HG03571 (cell line): ENCODE measurements at regions not wholly inside any gene's neighbourhood (a gene's known extent, or its start where the extent isn't known, plus 50 kb on each side); places are given as distances from the start of the nearest gene placed in this dataset.

ENCODE experiments used
- ATAC-seq: cut with Tn5 transposase; IDR thresholded peaks from one replicate; pipeline ENCODE4 v1.9.1; 2021; ENCODE audit not compliant: unreplicated experiment

- no peak for ATAC-seq
Observed at GRCh38 chr7:41148521-41148951, 554.4 kb downstream of the INHBA start.

GRCh38 chr7:41147606-41148485 lies 555.0 kb downstream of the INHBA start:
- ATAC-seq: no peak

- ATAC-seq: no peak
Observed at GRCh38 chr7:41146429-41146828, 556.5 kb downstream of the INHBA start.

DNA sequence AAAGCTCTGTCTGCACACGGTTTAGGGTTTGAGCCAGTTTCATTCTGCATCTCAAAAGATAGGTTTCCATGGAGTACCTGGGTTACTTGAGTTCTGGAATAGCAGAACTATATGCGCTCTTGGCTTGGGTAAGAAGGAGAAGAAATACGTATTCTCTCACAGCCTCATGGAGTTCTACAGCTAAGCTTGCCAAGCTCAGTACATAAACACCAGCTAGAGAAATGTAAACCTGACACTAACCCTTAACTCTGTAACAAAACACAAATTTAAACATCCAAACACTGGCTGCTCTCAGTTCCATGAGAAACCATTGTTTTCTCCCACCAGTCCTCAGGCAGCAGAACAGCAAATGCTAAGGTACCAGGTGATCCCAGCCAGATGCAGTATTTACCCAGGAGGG lies 557.2 kb downstream of the INHBA start:
- ATAC-seq: no peak

- no peak for ATAC-seq
Observed at GRCh38 chr7:41142904-41143473, 559.9 kb downstream of the INHBA start.

GRCh38 chr7:41139789-41140188 lies 563.1 kb downstream of the INHBA start:
- no peak for ATAC-seq

DNA sequence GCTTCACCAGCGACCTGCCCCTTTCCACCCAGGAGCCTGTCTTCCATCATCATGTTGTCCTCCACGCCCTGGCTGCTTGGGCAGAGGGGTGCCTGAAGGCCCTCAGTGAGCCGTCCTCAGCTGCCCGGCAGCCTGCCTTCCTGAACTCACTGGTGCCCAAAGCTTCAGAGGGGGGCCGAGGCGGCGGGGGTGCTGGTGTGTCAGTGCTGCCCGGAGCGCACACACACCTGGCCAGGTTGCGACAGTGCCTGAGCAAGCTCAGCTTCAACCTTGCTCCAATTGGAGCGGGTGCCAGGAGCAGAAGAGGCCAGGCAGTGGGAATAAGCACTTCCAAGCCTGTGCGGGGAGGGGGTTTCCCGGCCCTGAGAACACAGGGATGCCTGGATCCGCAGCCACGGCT lies 566.3 kb downstream of the INHBA start:
- ATAC-seq: no peak

DNA sequence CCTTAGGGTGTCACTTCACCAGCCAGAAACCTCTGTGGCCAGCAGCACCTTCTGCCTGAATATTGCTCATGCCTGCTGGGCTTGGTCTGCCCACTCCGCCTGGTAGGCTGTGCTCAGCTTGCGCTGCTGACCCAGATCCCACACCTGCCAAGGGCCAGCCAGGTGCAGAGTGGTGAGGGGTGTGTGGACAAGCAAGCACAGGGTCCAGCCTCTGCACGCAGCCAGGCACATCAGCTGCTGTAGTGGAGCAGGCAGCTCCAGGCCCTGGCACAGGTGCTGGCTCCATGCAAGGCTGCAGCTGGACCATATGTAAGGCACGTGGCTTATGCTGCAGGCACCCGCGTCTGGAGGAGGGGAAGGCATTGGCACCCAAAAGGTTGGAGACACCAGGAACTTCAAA lies 567.4 kb downstream of the INHBA start:
- ATAC-seq: no peak

DNA sequence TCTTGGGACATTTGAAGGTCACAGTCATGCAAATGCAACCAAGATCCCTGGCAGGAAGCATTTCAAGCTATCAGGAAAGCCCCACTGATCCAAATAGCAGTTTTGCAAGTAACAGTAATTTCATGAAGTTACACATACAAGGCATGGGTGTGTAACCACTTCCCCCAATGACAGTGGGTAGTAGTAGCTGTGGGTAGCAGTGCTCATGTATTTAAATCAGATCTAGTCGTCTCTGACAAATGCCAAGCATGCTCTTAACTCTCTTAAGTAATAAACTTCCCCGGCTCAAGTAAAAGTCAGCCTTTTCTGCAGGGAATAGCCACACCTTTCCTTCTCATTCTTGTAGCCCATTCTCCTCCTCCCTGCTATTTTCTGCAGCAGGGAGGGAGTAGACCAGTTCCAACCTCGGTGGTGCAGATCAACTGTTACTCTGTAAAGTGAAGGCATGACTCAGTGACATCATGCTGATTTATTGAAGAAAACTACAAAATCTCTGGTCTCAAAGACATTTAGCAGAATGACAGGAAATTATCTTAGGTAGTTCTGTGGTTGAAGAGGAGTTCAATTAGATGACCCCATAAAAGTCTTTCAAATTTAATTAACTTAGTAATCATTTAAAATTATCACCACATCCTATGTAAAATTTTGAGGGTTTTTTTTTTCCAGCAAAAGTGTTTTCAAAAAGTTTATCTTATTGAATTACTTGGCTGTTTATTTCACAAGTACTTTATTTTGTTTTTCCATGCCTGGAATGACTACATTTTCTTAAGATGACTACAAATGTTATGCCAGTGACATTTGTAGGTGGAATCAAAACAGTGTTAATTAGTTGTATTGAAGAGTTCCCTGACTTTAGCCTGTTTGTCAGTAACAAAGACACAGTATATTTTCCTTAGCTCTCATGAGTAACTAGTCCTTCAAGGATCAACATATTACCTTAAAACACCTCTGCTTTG lies 568.3 kb downstream of the INHBA start:
- ATAC-seq: peak; percentile 86

- ATAC-seq: peak; percentile 35
Observed at GRCh38 chr7:41133690-41134299, 569.1 kb downstream of the INHBA start.

DNA sequence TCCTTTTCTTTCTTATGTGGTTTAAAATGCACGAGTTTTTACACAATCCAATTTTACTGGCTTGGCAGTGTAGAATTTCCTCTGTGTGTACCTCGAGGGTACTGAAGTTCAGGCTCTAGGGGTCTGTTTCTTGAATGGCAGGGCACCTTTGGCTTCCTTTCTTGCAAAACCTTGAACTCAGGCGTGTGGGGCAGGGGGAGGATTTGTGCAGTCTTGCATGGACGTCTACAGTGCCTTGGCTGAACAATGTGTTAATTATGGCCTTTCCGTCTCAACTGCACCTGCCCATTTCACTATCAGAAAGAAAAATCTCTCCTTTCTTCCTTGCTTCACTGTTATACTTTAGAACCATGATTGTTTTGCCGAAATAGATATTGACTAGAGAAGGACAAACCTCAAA lies 570.9 kb downstream of the INHBA start:
- ATAC-seq: no peak

- no peak for ATAC-seq
Observed at GRCh38 chr7:41130561-41131236, 572.2 kb downstream of the INHBA start.

GRCh38 chr7:41130086-41130485 lies 572.8 kb downstream of the INHBA start:
- ATAC-seq: no peak

DNA sequence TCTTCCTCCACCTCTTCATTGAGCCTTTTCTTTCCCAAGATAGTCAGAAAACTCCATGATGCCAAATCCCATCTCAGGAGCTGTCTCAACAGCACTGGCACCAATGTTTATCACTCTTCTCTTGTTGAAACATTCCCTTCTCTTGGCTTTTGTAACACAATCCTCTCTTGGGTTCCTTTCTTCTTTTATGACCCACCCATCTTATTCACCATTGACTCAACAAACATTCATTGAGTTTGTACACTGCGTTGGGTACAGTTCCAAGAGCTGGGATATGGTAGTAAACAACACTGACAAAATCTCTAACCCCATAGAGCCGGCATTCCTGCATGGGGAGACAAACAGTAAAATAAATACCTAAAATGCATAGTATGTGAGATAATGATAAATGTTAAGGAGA lies 577.5 kb downstream of the INHBA start:
- ATAC-seq: no peak

- no peak for ATAC-seq
Observed at GRCh38 chr7:41122256-41122987, 580.5 kb downstream of the INHBA start.

- ATAC-seq: no peak
Observed at GRCh38 chr7:41121228-41121627, 581.7 kb downstream of the INHBA start.

DNA sequence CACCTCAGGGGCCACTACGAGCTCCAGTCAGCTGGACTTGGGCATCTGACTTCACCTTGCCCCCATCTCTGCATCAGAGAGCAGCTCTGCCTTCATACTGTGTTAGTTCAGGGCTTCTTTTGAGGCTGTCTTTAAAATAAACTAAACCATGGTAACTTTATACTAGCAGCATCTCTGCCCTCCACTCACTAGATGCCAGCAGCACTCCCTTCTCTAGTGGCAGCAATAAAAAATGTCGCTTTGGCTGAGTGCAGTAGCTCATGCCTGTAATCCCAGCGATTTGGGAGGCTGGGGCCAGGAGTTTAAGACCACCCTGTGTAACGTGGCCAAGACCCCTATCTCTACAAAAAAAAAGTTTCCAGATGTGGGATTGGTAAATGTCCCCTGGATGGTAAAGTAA lies 584.4 kb downstream of the INHBA start:
- no peak for ATAC-seq

DNA sequence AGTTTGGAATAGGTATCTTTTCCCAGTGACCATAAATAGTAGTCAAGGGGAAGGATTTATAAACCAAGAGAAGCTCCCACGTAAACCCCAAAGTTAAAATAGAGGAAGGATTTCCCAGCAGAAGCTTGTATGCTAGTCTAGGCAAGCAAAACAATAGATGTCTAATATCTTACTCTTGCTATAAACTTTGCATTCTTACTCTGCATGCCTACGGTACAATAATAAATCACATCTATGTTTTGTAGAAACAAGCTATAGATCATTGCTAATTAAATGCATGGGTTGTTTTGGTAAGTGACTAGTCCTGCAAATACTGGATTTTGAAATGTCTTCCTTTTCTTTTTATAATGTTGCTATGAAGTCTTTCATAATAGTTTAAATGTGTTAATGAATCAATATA lies 585.5 kb downstream of the INHBA start:
- no peak for ATAC-seq

GRCh38 chr7:41116817-41117216 lies 586.1 kb downstream of the INHBA start:
- no peak for ATAC-seq

DNA sequence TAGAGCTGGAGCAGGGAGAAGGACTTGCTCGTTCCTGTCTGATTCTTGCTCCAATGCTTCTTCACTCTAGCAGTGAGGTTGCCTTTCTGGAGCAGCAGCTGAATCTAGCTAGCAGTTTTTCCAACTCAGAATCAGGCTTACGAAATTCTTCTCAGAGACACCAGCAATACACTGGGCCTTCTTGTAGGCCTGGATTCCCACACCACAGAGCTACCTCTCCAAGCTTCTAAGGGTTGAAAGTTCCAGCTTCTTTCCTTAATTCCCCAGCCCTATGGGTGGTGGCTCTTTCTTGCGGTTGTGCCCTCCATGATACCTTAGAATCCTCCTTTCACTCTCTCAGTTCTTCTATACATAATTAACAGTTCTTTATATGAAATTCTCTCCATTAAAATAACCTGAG lies 586.6 kb downstream of the INHBA start:
- ATAC-seq: no peak
